ENCODE measurements at regions not wholly inside any gene's neighbourhood (a gene's known extent, or its start where the extent isn't known, plus 50 kb on each side); places are given as distances from the start of the nearest gene placed in this dataset.

- Histone ChIP-seq H2BK5ac (ENCODE audit: low read depth, low read length) (no peak overlapping the region), H3K18ac (ENCODE audit: extremely low read depth, low read length) (no peak overlapping the region), H3K4me3 (ENCODE audit: extremely low read depth in 1 of 4, insufficient read depth in 2 of 4, low read depth in 3 of 4, low read length in 4 of 4) (no peak overlapping the region), H4K91ac (replicated peaks; ENCODE audit: insufficient read length, low read length) (no peak overlapping the region), H2BK12ac (ENCODE audit: low read depth, low read length) (no peak overlapping the region), H4K5ac (ENCODE audit: insufficient read length, low read depth, low read length) (no peak overlapping the region), H3K9ac (replicated peaks in 1 of 4; ENCODE audit: extremely low read depth in 1 of 4, low read depth in 3 of 4, low read length in 3 of 4) (no peak overlapping the region), H2BK120ac (replicated peaks; ENCODE audit: low read depth, low read length) (no peak overlapping the region), H2AFZ (ENCODE audit: low read length) (no peak overlapping the region), H3K23ac (ENCODE audit: insufficient read length) (no peak overlapping the region), H3K79me1 (ENCODE audit: low read depth, low read length) (peaks cover 6% of the 10 kb centered on the region), H3K36me3 (ENCODE audit: control insufficient read depth in 2 of 4, insufficient read depth in 4 of 4, low read length in 3 of 4) (no peaks in the 10 kb centered on the region; a peak in 1 of 8 replicates), H3K4me2 (ENCODE audit: insufficient read depth in 1 of 2, low read depth in 2 of 2, low read length in 2 of 2) (no peak overlapping the region), H3K4ac (replicated peaks; ENCODE audit: insufficient read length, low read depth, low read length) (no peak overlapping the region), H2AK5ac (ENCODE audit: low read depth, low read length) (no peak overlapping the region), H3K4me1 (replicated peaks in 1 of 4; ENCODE audit: control insufficient read depth in 3 of 4, insufficient read depth in 4 of 4, low read length in 3 of 4) (peaks cover 3 to 14% (median 8%) of the 10 kb centered on the region in 4 experiments), H3K27ac (ENCODE audit: low read depth, low read length) (no peak overlapping the region), H3K9me3 (ENCODE audit: insufficient read depth in 2 of 2, low read depth in 1 of 2, low read length in 1 of 2) (no peaks in the 10 kb centered on the region), H3K79me2 (ENCODE audit: control insufficient read depth in 1 of 2, insufficient read depth in 2 of 2, low read length in 2 of 2) (peaks cover 0 to 21% of the 10 kb centered on the region in 2 experiments; a peak in 2 of 4 replicates), H3K23me2 (ENCODE audit: low read depth, low read length) (no peaks in the 10 kb centered on the region; the same call in 1 of the 2 replicates), H4K20me1 (replicated peaks in 1 of 2; ENCODE audit: control insufficient read depth in 1 of 2, insufficient read depth in 2 of 2, low read length in 2 of 2) (peaks cover 2 to 7% of the 10 kb centered on the region in 2 experiments), H3K56ac (replicated peaks; ENCODE audit: insufficient read length, low read depth, low read length) (no peak overlapping the region), H4K8ac (ENCODE audit: extremely low read depth, insufficient read depth, low read length) (no peak overlapping the region), H2BK15ac (ENCODE audit: low read length) (no peak overlapping the region), H2BK20ac (ENCODE audit: low read length) (no peak overlapping the region), H3K14ac (ENCODE audit: insufficient read length) (no peak overlapping the region), H3K27me3 (replicated peaks in 1 of 4; ENCODE audit: control insufficient read depth in 3 of 4, extremely low read depth in 1 of 4, insufficient read depth in 3 of 4, low read length in 3 of 4) (no peaks in the 10 kb centered on the region)
- WGBS, 2 experiments (ENCODE audit: extremely low coverage in 1 of 2, insufficient coverage in 1 of 2, insufficient read length in 1 of 2, insufficient replicate concordance in 2 of 2, low coverage in 1 of 2, low lambda C conversion rate in 2 of 2, missing lambda C conversion rate in 1 of 2), result 71% methylated on average over 8 of the region's 8 CpGs; no CpG with 5 or more reads in 1 of the 2 experiments
- DNase-seq (ENCODE audit: low read depth in 1 of 2, low spot score in 2 of 2) (no peak), FAIRE-seq (no peak)
- CTCF ChIA-PET (ENCODE audit: partially characterized antibody), result interaction anchor here (1.2 to 2.1 kb wide), 2 partner anchors 8 to 21 kb away, joined by 4 to 6 read pairs; no protein-coding TSS in a partner anchor
- POLR2A ChIA-PET (ENCODE audit: partially characterized antibody), result interaction anchor here (0.9 to 1.6 kb wide), 3 partner anchors 10 to 27 kb away, joined by 3 to 4 read pairs (median 4); no protein-coding TSS in a partner anchor
- TF ChIP-seq GTF2F1 (IDR thresholded peaks at IDR 0.05; ENCODE audit: borderline replicate concordance, low read depth, low read length) (no peak), SP4 (IDR thresholded peaks at IDR 0.05; ENCODE audit: low read length) (no peak), EZH2 (IDR thresholded peaks at IDR 0.05; ENCODE audit: low read depth, low read length, severe bottlenecking) (no peak), SP1 (IDR thresholded peaks at IDR 0.05; ENCODE audit: low read depth, low read length) (no peak), MAFK (IDR thresholded peaks at IDR 0.05; ENCODE audit: low read depth, low read length) (no peak), NANOG (IDR thresholded peaks at IDR 0.05; ENCODE audit: insufficient read depth, low read depth, low read length, poor library complexity, severe bottlenecking) (no peak), JUND (IDR thresholded peaks at IDR 0.05; ENCODE audit: low read length) (no peak), FOSL1 (IDR thresholded peaks at IDR 0.05; ENCODE audit: insufficient read depth, low read depth, low read length) (no peak), RNF2 (IDR thresholded peaks at IDR 0.05; ENCODE audit: borderline replicate concordance, low read depth, low read length, missing control alignments, poor library complexity, severe bottlenecking) (no peak), CBX5 (IDR thresholded peaks at IDR 0.05; ENCODE audit: low read depth, low read length) (no peak), BCL11A (IDR thresholded peaks at IDR 0.05; ENCODE audit: low read depth in 2 of 2, low read length in 2 of 2) (no peak), BACH1 (IDR thresholded peaks at IDR 0.05; ENCODE audit: low read length) (no peak), MAX (IDR thresholded peaks at IDR 0.05) (no peak), SP2 (IDR thresholded peaks at IDR 0.05; ENCODE audit: low read length) (no peak), JUN (IDR thresholded peaks at IDR 0.05; ENCODE audit: low read depth, low read length) (no peak)
Observed at GRCh38 chr12:125310461-125310860, 245.2 kb downstream of the AACS start.
